Renal pelvis (tissue), 1 donor: ENCODE measurements at regions not wholly inside any gene's neighbourhood (a gene's known extent, or its start where the extent isn't known, plus 50 kb on each side); places are given as distances from the start of the nearest gene placed in this dataset.
"Not testable (repeated sequence)": the region's sequence is repeated elsewhere in the genome, so short reads cannot be mapped to it uniquely, and the experiment has no call there.

ENCODE experiments used
- DNase-seq: peaks from one replicate; pipeline ENCODE4 v3.0.0-alpha.2; 2013

DNA sequence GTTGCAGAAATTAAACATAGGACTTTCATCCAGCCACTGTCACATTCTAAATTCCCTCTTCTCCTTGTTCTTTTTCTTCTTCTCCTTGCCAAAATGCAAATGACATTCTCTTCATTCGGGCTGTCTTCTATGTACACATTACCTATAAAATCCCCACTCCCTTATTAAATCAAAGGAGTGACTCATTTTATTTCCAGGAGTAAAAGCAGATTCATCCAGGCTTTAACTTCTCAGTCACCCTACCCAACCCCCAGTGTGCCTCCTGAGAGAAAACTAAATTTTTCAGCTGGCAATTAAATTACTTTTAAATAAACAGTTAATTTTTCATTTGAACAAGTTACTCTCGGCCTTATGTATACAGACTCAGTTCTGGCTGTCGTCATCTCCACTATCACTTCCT is 223.9 kb upstream of the SHH start:
- DNase-seq: no peak

GRCh38 chr7:156035387-156035786 is 223.1 kb upstream of the SHH start:
- DNase-seq: not testable (repeated sequence)

DNA sequence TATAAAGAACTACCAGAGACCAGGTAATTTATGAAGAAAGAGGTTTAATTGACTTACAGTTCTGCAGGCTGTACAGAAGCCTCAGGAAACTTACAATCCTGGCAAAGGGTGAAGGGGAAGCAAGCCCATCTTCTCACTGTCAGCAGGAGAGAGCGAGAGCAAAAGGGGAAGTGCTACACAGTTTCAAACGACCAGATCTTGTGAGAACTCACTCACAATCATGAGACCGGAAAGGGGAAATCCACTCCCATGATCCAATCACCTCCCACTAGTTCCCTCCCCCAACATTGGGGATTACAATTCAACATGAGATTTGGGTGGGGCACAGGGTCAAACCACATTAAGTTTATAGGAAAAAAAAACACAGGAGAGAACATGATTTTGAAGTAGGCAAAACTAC is 222.1 kb upstream of the SHH start:
- no peak for DNase-seq

GRCh38 chr7:156032973-156033372 is 220.7 kb upstream of the SHH start:
- DNase-seq: no peak

DNA sequence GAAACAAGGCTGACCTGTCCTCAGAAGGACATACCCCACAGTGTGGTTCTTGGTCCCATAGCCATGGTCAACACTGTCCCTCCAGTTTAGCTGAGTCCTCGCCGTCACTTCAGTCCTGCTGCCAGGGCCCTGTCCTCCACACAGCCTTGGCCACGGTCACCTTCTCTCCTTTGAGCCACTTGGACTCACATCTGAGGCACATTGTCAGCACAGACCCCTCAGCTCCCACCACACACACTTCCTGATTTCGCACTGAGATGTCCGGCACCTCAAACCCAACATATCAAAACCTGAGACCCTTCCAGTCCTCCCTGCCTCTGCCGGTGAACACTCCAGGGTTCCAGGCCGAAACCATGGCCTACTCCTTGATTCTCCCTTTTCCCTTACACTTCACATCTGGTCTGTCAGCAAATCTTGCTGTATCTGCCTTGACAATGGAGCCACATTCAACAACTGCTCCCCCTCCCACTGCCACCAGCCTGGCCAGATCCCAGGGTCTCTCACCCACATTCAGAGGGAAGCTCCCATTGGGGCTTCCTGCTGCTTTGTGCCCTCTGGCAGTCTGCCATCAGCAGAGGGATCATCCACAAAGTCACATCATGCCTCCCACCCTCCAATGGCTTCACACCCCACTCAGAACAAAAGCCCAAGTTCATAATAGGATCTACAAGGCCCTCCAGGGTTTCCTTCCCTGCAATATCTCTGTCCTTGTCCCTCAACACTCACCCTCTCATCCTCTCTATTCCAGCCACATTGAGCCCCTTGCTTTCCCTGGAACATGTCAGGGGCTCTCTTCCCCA is 219.6 kb upstream of the SHH start:
- DNase-seq: no peak

DNA sequence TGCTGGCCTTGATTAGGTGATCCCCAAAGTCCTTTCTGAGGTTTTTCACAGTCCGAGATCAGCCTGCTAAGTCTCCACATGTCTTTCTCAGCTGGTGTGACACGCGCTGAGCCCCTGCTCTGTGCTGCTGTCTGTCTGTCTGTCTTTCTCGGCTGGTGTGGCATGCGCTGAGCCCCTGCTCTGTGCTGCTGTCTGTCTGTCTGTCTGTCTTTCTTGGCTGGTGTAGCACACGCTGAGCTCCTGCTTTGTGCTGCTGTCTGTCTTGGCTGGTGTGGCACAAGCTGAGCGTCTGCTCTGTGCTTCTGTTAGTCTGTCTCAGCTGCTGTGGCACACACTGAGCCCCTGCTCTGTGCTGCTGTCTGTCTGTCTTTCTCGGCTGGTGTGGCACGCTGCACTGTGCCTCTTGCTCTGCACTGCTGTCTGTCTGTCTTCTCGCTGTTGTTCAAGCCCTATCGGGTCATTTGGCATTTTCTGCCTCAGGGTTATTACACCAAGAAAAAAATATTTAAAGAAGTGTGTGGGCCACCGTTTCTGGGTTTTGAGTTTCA is 217.3 kb upstream of the SHH start:
- no peak for DNase-seq

- DNase-seq: no peak
These were observed 216.3 kb upstream of the SHH start for GRCh38 chr7:156028521-156028920.

DNA sequence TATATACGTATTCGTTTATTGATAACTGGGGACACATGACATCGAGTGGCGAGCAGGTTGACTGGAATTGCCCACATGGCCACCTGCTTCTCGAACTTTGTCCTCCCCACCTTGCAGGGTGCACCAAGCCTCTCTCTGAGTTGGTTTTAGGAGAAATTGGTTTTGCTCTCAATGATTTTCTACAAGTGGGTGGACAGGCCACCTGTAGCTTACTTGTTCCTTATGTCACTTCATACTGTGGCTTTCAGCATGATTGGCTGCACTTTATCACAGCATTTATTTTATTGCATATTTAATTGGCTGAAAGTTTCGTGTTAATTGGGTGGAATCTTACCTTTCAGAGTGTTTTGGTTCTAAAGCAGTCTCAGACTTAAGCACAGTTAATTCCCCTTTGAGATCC is 215.6 kb upstream of the SHH start:
- no peak for DNase-seq

GRCh38 chr7:156026603-156027002 is 214.3 kb upstream of the SHH start:
- DNase-seq: no peak

DNA sequence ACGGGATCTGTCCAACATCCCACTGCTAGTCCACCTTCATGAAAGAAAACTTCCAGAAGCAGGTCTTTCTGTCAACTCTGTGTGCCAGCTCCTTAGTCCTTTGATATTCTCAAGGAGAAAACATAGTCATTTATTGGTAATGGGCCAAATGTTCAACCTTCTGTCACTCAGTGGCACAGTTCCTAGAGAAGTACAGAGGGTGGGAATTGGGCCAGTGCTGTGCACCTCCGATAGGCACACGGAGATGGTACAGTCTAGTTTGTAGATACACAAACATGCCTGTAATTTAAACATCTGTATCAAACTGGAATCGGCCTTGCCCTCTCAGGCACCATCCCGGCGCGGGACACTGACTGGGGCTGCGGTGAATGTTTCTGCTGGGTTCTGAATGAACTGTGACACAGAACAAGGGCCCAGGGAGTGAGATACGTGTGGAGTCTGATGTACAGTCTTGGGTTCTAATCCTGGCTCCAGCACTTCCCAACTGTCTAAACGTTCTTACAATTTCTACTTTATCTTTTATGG is 213.9 kb upstream of the SHH start:
- DNase-seq: no peak

GRCh38 chr7:156025675-156026074 is 213.4 kb upstream of the SHH start:
- no peak for DNase-seq

DNA sequence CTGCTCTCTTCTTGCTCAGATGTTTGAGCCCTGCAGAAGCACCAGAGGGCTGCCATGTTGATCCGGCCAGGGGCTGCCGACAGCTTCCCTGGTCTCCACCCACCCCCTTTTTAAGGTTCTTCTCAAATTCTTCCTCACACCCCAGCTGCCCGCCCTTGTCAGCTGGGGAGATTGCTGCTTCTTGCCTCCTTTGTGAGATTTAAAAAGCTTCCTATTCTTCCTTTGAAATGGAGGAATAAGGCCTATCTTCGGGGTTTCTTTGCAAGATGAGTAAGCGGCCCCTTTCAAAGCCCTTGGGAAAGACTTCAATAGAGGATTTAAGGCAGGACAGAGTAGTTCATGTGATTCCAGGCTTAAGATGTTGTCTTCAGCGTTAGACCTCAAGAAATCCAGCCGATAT is 211.9 kb upstream of the SHH start:
- DNase-seq: no peak

GRCh38 chr7:156022483-156023459 is 210.5 kb upstream of the SHH start:
- DNase-seq: no peak

GRCh38 chr7:156021471-156021870 is 209.2 kb upstream of the SHH start:
- no peak for DNase-seq

- no peak for DNase-seq
These were observed 208.3 kb upstream of the SHH start for GRCh38 chr7:156020566-156020965.

GRCh38 chr7:156019776-156020565 is 207.7 kb upstream of the SHH start:
- no peak for DNase-seq

GRCh38 chr7:156019308-156019707 is 207.0 kb upstream of the SHH start:
- DNase-seq: no peak

DNA sequence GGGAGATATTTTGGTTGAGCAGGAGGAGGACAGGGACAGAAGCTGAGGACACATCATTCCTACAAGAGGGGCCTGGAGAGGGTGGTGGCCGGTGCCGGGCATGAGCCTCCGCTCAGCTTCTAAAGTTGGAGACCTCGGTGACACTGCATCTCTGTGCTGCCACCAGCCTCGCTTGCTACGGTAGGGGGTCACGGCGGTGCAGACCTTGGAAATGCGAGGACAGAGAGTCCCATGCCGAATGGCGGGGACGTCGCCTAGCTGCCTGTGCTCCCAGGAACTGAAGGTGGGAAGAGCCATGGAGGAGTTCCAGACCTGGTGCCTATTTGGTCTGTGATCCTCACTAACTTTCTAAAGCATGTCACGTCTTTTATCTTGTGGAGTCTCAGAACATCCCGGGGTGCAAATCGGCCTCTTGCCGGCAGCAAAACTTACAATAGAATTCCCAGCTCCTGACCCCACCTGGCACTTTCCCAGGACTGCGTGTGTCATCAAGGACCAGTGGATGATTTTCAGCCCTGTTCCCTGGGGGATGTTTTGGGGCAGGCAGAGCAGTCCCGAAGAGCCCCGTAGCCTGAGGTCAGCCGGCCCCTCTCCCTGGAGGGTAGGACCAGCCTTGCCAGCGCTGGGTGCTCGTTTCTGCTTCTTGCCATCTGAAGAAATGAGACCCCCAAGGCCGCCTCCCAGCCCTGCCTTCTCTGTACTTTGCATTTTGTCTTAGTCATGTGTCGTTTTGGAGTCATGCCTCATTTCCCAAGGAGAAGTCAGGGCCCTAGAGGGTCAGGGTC is 205.8 kb upstream of the SHH start:
- DNase-seq: no peak

GRCh38 chr7:156017431-156017830 is 205.2 kb upstream of the SHH start:
- no peak for DNase-seq

- DNase-seq: no peak
These were observed 203.2 kb upstream of the SHH start for GRCh38 chr7:156015237-156016020.
